Endothelial cell (in vitro differentiated cells): ENCODE measurements at regions not wholly inside any gene's neighbourhood (a gene's known extent, or its start where the extent isn't known, plus 50 kb on each side); places are given as distances from the start of the nearest gene placed in this dataset.
A peak's percentile ranks its signal among the peaks of the same experiment; 100 is the strongest.

Experiments
- DNase-seq: peaks from one replicate; pipeline ENCODE4 v3.0.0; 2021; ENCODE audit warnings: low spot score
- H3K27ac Mint-ChIP-seq: one replicate; pipeline ENCODE4 v1.8.0; 2021; ENCODE audit warnings: mixed read lengths, inconsistent platforms; ENCODE audit not compliant: unreplicated experiment
- H3K27me3 Mint-ChIP-seq: one replicate; pipeline ENCODE4 v1.8.0; 2021; ENCODE audit warnings: mild to moderate bottlenecking, moderate library complexity, mixed read lengths, inconsistent platforms; ENCODE audit not compliant: unreplicated experiment
- H3K36me3 Mint-ChIP-seq: one replicate; pipeline ENCODE4 v1.8.0; 2021; ENCODE audit warnings: mild to moderate bottlenecking, low read depth, mixed read lengths, inconsistent platforms; ENCODE audit not compliant: unreplicated experiment
- H3K4me1 Mint-ChIP-seq: one replicate; pipeline ENCODE4 v1.8.0; 2021; ENCODE audit warnings: mild to moderate bottlenecking, mixed read lengths, inconsistent platforms; ENCODE audit not compliant: unreplicated experiment
- H3K4me3 Mint-ChIP-seq: one replicate; pipeline ENCODE4 v1.8.0; 2021; ENCODE audit warnings: mild to moderate bottlenecking, mixed read lengths, inconsistent platforms; ENCODE audit not compliant: unreplicated experiment
- H3K9me3 Mint-ChIP-seq: one replicate; pipeline ENCODE4 v1.8.0; 2021; ENCODE audit warnings: mixed read lengths, inconsistent platforms; ENCODE audit not compliant: unreplicated experiment
- TF ChIP-seq, protein P1 (sequence below): fragments of 200-600 bp; sonication (generic); IDR thresholded peaks from one replicate; pipeline ENCODE4 v1.5.0; 2021; ENCODE audit warnings: antibody characterized with exemption; ENCODE audit not compliant: unreplicated experiment

DNA sequence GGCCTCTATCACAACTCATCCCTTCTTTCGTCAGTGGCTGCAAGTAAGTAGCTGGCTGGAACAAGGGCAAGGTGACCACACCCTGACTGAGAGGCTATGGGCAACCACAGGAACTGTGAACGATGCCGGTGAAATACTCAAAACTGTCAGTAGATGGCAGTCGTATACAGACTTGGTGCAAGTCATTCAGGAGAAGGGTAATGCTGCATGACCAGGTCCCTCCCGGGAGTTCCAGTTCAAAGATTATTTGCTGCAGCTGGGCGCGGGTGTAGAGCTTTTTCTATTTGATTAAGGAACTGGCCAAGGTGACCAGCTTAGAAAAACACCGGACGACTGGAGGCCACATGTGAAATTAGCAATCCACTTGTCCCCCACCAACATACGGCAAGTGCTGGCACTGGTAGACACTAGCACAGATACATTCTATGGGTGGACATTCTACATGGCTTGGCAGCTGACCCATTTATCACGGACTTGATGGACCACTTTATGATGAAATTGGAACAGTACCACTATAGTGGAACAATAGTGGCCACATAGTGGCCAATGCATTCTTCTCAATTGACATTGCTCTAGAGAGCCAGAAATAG is 726.6 kb downstream of the TRAM1L1 start:
- no peak overlapping the region for H3K27ac Mint-ChIP-seq
- no peaks in the 10 kb centered on the region for H3K4me1 Mint-ChIP-seq
- no peaks in the 10 kb centered on the region for H3K9me3 Mint-ChIP-seq
- H3K27me3 Mint-ChIP-seq, result no peaks in the 10 kb centered on the region
- no peaks in the 10 kb centered on the region for H3K36me3 Mint-ChIP-seq
- DNase-seq, result peak; percentile 73
- TF ChIP-seq, protein P1, sequence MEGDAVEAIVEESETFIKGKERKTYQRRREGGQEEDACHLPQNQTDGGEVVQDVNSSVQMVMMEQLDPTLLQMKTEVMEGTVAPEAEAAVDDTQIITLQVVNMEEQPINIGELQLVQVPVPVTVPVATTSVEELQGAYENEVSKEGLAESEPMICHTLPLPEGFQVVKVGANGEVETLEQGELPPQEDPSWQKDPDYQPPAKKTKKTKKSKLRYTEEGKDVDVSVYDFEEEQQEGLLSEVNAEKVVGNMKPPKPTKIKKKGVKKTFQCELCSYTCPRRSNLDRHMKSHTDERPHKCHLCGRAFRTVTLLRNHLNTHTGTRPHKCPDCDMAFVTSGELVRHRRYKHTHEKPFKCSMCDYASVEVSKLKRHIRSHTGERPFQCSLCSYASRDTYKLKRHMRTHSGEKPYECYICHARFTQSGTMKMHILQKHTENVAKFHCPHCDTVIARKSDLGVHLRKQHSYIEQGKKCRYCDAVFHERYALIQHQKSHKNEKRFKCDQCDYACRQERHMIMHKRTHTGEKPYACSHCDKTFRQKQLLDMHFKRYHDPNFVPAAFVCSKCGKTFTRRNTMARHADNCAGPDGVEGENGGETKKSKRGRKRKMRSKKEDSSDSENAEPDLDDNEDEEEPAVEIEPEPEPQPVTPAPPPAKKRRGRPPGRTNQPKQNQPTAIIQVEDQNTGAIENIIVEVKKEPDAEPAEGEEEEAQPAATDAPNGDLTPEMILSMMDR, result peak; percentile 61
- no peak overlapping the region for H3K4me3 Mint-ChIP-seq

DNA sequence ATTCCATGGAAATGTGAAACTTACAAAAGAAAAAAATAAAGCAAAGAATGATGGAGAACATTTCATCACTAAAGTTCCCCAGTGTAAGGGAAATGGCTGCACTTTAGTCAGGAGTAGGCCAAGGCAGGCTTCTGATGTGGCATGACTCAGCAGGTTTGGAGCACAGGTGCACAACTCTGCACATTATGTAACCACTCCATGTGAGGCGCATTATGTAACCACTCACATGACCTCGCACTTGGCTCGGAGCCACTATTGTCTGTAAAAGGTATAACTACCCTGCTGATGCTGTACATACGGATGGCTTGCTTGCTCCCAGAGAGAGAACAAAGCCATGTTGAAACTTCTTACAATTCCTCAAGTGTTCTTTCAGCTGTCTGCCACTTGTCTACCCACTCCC is 727.6 kb downstream of the TRAM1L1 start:
- DNase-seq, result no peak
- no peaks in the 10 kb centered on the region for H3K9me3 Mint-ChIP-seq
- TF ChIP-seq, protein P1, result no peak
- H3K4me3 Mint-ChIP-seq, result no peak overlapping the region
- no peak overlapping the region for H3K27ac Mint-ChIP-seq
- H3K27me3 Mint-ChIP-seq, result peaks cover 1% of the 10 kb centered on the region
- H3K36me3 Mint-ChIP-seq, result no peaks in the 10 kb centered on the region
- H3K4me1 Mint-ChIP-seq, result no peaks in the 10 kb centered on the region

GRCh38 chr4:116346750-116347149 is 738.6 kb downstream of the TRAM1L1 start:
- Mint-ChIP-seq H3K36me3 (no peaks in the 10 kb centered on the region), H3K9me3 (no peaks in the 10 kb centered on the region), H3K27me3 (no peaks in the 10 kb centered on the region), H3K27ac (no peak overlapping the region), H3K4me1 (no peaks in the 10 kb centered on the region), H3K4me3 (no peak overlapping the region)
- TF ChIP-seq, protein P1, result no peak
- no peak for DNase-seq

- Mint-ChIP-seq H3K27ac (no peak overlapping the region), H3K4me1 (no peaks in the 10 kb centered on the region), H3K36me3 (no peaks in the 10 kb centered on the region), H3K27me3 (no peaks in the 10 kb centered on the region), H3K9me3 (no peaks in the 10 kb centered on the region), H3K4me3 (no peak overlapping the region)
- TF ChIP-seq, protein P1, result no peak
- DNase-seq, result no peak
Observed at GRCh38 chr4:116343809-116344208, 741.6 kb downstream of the TRAM1L1 start.

DNA sequence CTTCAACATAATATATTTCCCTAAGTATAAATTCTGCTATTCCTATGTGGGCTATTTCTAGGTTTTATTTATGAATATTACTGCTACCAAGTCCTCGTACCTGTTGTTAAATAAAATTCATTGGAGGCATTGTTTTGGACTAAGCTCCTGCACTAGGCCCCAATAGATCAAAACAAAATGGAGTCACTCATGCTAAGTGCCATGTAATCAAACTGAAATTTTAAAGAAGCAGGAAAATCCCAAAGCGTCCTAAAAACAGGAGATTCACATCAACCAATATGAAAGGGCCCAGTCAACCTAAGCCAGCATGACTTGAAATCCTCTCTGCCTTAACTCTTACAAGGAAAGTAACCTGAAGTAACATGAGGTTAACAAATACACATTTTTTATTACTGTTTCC is 743.2 kb downstream of the TRAM1L1 start:
- Mint-ChIP-seq H3K4me3 (no peak overlapping the region), H3K27ac (no peak overlapping the region), H3K36me3 (no peaks in the 10 kb centered on the region)

More for the DNA sequence above, 743.2 kb downstream of the TRAM1L1 start:
- TF ChIP-seq, protein P1, result no peak
- H3K4me1 Mint-ChIP-seq, result no peaks in the 10 kb centered on the region
- no peaks in the 10 kb centered on the region for H3K9me3 Mint-ChIP-seq
- no peaks in the 10 kb centered on the region for H3K27me3 Mint-ChIP-seq
- no peak for DNase-seq
